ENCODE measurements at regions not wholly inside any gene's neighbourhood (a gene's known extent, or its start where the extent isn't known, plus 50 kb on each side); places are given as distances from the start of the nearest gene placed in this dataset.

GRCh38 chr12:33313476-33313875 lies 126.1 kb downstream of the SYT10 start:
- POLR2A ChIA-PET, result no interaction called here
- no peak for ATAC-seq
- no peak for FAIRE-seq
- no peaks in the 10 kb centered on the region for H3K4me1 ChIP-seq
- no peaks in the 10 kb centered on the region for H3K9me3 ChIP-seq
- H3K27ac ChIP-seq, result no peak overlapping the region
- TF ChIP-seq GATA3 (IDR thresholded peaks at IDR 0.05; ENCODE audit: borderline replicate concordance), result no peak
- TF ChIP-seq HMGXB4 (CRISPR knock-in tag; IDR thresholded peaks at IDR 0.05; ENCODE audit: borderline replicate concordance), result no peak
- TF ChIP-seq HOXA7 (CRISPR knock-in tag; IDR thresholded peaks at IDR 0.05), result no peak
- no peak for TF ChIP-seq HES2 (IDR thresholded peaks at IDR 0.05)
- no peak for TF ChIP-seq NPAS2 (CRISPR knock-in tag; IDR thresholded peaks at IDR 0.05; ENCODE audit: borderline replicate concordance)
- TF ChIP-seq HOXB13 (CRISPR knock-in tag; IDR thresholded peaks at IDR 0.05; ENCODE audit: low read depth), result no peak
- CTCF ChIA-PET, result interaction anchor here (1.0 kb wide), 1 partner anchor 558 kb away, joined by 3 read pairs; the partner anchor contains the start of gene YARS2
- DNase-seq (ENCODE audit: low read depth in 1 of 2, low spot score in 1 of 2), result no peak
- H3K4me2 ChIP-seq, result no peak overlapping the region
- H3K4me3 ChIP-seq, result no peak overlapping the region

- Histone ChIP-seq H3K4me2 (no peak overlapping the region), H3K4me1 (no peaks in the 10 kb centered on the region), H3K4me3 (no peak overlapping the region), H3K9me3 (no peaks in the 10 kb centered on the region), H3K27ac (no peak overlapping the region)
- DNase-seq (ENCODE audit: low read depth in 1 of 2, low spot score in 1 of 2) (no peak), ATAC-seq (no peak), FAIRE-seq (no peak)
- POLR2A ChIA-PET, result no interaction called here
- 0% methylated on average over 2 of the region's 4 CpGs for WGBS (ENCODE audit: missing lambda C conversion rate)
- CTCF ChIA-PET, result no interaction called here
- TF ChIP-seq KDM5A (IDR thresholded peaks at IDR 0.05), result no peak
- no peak for TF ChIP-seq CHD4 (IDR thresholded peaks at IDR 0.05; ENCODE audit: borderline replicate concordance)
- no peak for TF ChIP-seq BCL3 (IDR thresholded peaks at IDR 0.05)
- TF ChIP-seq RARB (CRISPR knock-in tag; IDR thresholded peaks at IDR 0.05), result no peak
- no peak for TF ChIP-seq MAZ (IDR thresholded peaks at IDR 0.05; ENCODE audit: borderline replicate concordance, low read depth, low read length)
- TF ChIP-seq HEYL (CRISPR knock-in tag; IDR thresholded peaks at IDR 0.05), result no peak
- TF ChIP-seq HES2 (IDR thresholded peaks at IDR 0.05), result no peak
- TF ChIP-seq CBX8 (IDR thresholded peaks at IDR 0.05), result no peak
- TF ChIP-seq PBX3 (IDR thresholded peaks at IDR 0.05), result no peak
- TF ChIP-seq CBX2 (IDR thresholded peaks at IDR 0.05; ENCODE audit: borderline replicate concordance, low read depth), result no peak
- TF ChIP-seq RFX5 (IDR thresholded peaks at IDR 0.05), result no peak
- TF ChIP-seq REST (IDR thresholded peaks at IDR 0.05), result no peak
- TF ChIP-seq ELK1 (IDR thresholded peaks at IDR 0.05; ENCODE audit: low read depth, low read length), result no peak
- no peak for TF ChIP-seq CHD2 (IDR thresholded peaks at IDR 0.05; ENCODE audit: low read length, partially characterized antibody)
- no peak for TF ChIP-seq SMC3 (IDR thresholded peaks at IDR 0.05)
- no peak for TF ChIP-seq HOXA7 (CRISPR knock-in tag; IDR thresholded peaks at IDR 0.05)
- no peak for TF ChIP-seq TFCP2L1 (CRISPR knock-in tag; IDR thresholded peaks at IDR 0.05)
- no peak for TF ChIP-seq KDM1A (IDR thresholded peaks at IDR 0.05; ENCODE audit: low read depth)
These were observed 129.1 kb downstream of the SYT10 start for GRCh38 chr12:33310471-33310870.
